Vagina (tissue), 2 donors: ENCODE measurements at regions not wholly inside any gene's neighbourhood (a gene's known extent, or its start where the extent isn't known, plus 50 kb on each side); places are given as distances from the start of the nearest gene placed in this dataset.

Experiments used
- POLR2AphosphoS5 ChIP-seq, 2 donors: sonication (generic); formaldehyde crosslinking; IDR thresholded peaks; one replicate each; pipeline ENCODE4 v1.9.0; 2017; ENCODE audit warnings: antibody characterized with exemption in 2 of 2, mild to moderate bottlenecking in 2 of 2, low read depth in 1 of 2; ENCODE audit not compliant: insufficient read depth in 1 of 2
- TF ChIP-seq, protein P1 (sequence below), 3 experiments: fragments of 450-650 bp in 2 of 3; fragments of 200-600 bp in 1 of 3; sonication (generic) in 1 of 3; IDR thresholded peaks; one replicate each; pipeline ENCODE4 v1.5.1; 2017 to 2019; ENCODE audit warnings: antibody characterized with exemption in 3 of 3, mild to moderate bottlenecking in 2 of 3, moderate library complexity in 2 of 3

DNA sequence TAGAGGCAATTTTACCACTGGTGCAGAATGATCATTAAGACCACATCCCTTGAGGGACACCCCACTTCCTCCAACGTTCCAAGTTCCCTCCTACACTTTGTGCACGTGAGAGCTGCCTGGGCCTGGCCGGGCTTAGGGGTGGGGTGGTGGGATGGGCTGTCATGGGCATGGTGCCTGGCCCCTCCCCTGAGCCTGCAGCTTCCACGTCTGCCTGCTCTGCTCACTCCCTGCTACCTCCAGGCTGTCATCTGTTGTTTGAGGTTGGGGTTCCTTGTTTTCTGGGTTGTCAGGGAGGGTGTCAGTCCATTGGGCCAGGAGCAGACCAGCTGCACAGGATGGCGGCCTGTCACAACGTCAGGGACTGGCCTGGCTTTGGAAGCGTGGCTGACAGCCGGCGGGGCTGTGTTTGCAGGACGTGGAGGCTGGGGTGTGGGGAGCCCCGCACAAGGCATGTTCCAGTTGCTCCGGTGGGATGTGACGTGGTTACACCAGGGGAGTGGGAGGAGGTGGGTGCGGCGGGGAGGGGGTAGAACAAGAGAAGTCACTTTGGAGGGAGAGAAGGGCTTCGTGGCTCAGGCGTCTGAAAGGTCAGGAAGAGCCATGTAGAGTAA, 72.3 kb downstream of the RTP5 start:
- TF ChIP-seq, protein P1, sequence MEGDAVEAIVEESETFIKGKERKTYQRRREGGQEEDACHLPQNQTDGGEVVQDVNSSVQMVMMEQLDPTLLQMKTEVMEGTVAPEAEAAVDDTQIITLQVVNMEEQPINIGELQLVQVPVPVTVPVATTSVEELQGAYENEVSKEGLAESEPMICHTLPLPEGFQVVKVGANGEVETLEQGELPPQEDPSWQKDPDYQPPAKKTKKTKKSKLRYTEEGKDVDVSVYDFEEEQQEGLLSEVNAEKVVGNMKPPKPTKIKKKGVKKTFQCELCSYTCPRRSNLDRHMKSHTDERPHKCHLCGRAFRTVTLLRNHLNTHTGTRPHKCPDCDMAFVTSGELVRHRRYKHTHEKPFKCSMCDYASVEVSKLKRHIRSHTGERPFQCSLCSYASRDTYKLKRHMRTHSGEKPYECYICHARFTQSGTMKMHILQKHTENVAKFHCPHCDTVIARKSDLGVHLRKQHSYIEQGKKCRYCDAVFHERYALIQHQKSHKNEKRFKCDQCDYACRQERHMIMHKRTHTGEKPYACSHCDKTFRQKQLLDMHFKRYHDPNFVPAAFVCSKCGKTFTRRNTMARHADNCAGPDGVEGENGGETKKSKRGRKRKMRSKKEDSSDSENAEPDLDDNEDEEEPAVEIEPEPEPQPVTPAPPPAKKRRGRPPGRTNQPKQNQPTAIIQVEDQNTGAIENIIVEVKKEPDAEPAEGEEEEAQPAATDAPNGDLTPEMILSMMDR (IDR thresholded peaks at IDR 0.05), result no peak
- no peak for TF ChIP-seq POLR2AphosphoS5 (IDR thresholded peaks at IDR 0.05; ENCODE audit: insufficient read depth in 1 of 2, low read depth in 1 of 2)
